SK-N-SH (cell line): ENCODE measurements at regions not wholly inside any gene's neighbourhood (a gene's known extent, or its start where the extent isn't known, plus 50 kb on each side); places are given as distances from the start of the nearest gene placed in this dataset.

Source experiments
- CTCF ChIA-PET: fragments of 300-600, 350-600 bp; formaldehyde crosslinking; extraction: SDS; loops from one replicate; lab custom pipeline; 2021; lab: Yijun Ruan, JAX
- POLR2A ChIA-PET: fragments of 350-600 bp; sonication (Branson Sonifier 250); formaldehyde crosslinking; extraction: SDS; loops from one replicate; lab custom pipeline; 2020; ENCODE audit warnings: antibody characterized with exemption, inconsistent platforms; lab: Yijun Ruan, JAX
- DNase-seq: peaks from one replicate; pipeline ENCODE4 v3.0.0; 2012
- H2AFZ ChIP-seq: fragments of 200-600 bp; sonication (generic); 2 replicates; pipeline ENCODE4 v1.8.1; 2016; ENCODE audit warnings: antibody characterized with exemption, mild to moderate bottlenecking, low read depth
- H3F3A ChIP-seq: fragments of 200-600 bp; sonication (generic); replicated peaks from 2 replicates; pipeline ENCODE3; 2016; ENCODE audit warnings: antibody characterized with exemption, mild to moderate bottlenecking; ENCODE audit not compliant: insufficient read depth
- H3K27ac ChIP-seq, 2 experiments: fragments of 200-500 bp in 1 of 2; fragments of 200-600 bp in 1 of 2; sonication (Bioruptor generic) in 1 of 2; sonication (generic), shearing (Covaris generic) in 1 of 2; 2 replicates each; pipeline versions ENCODE4 v1.5.1 to v1.6.1; 2014 to 2016; ENCODE audit warnings: low read depth in 2 of 2, inconsistent platforms in 1 of 2, low read length in 1 of 2, mild to moderate bottlenecking in 1 of 2, mixed read lengths in 1 of 2
- H3K27me3 ChIP-seq: fragments of 200-600 bp; sonication (generic), shearing (Covaris generic); 2 replicates; pipeline ENCODE4 v1.6.1; 2016; ENCODE audit warnings: mixed run types; ENCODE audit not compliant: insufficient read depth
- H3K36me3 ChIP-seq, 2 experiments: fragments of 200-500 bp in 1 of 2; fragments of 200-600 bp in 1 of 2; sonication (Bioruptor generic) in 1 of 2; sonication (generic) in 1 of 2; replicated peaks in 1 of 2; 2 replicates each; pipeline versions ENCODE3 to v1.5.1; 2014 to 2016; ENCODE audit warnings: low read length in 1 of 2, mild to moderate bottlenecking in 1 of 2; ENCODE audit not compliant: insufficient read depth in 2 of 2, control insufficient read depth in 1 of 2
- H3K4me1 ChIP-seq, 2 experiments: fragments of 200-500 bp in 1 of 2; fragments of 200-600 bp in 1 of 2; sonication (Bioruptor generic) in 1 of 2; sonication (generic), shearing (Covaris generic) in 1 of 2; 2 replicates each; pipeline versions ENCODE4 v1.5.1 to v1.6.1; 2014 to 2016; ENCODE audit warnings: low read depth in 1 of 2, low read length in 1 of 2, mixed run types in 1 of 2; ENCODE audit not compliant: insufficient read depth in 2 of 2, control insufficient read depth in 1 of 2
- H3K4me2 ChIP-seq: fragments of 200-600 bp; sonication (generic), shearing (Covaris generic); 2 replicates; pipeline ENCODE4 v1.6.1; 2017; ENCODE audit warnings: mixed run types
- H3K4me3 ChIP-seq, 2 experiments: fragments of 200-500 bp in 1 of 2; fragments of 200-600 bp in 1 of 2; sonication (Bioruptor generic) in 1 of 2; sonication (generic), shearing (Covaris generic) in 1 of 2; 2 replicates each; pipeline versions ENCODE4 v1.5.1 to v1.8.1; 2014 to 2016; ENCODE audit warnings: low read depth in 2 of 2, inconsistent platforms in 1 of 2, low read length in 1 of 2, mild to moderate bottlenecking in 1 of 2, mixed read lengths in 1 of 2, moderate library complexity in 1 of 2
- H3K79me2 ChIP-seq: fragments of 200-600 bp; sonication (generic); 2 replicates; pipeline ENCODE4 v1.8.1; 2017; ENCODE audit warnings: mild to moderate bottlenecking; ENCODE audit not compliant: insufficient read depth
- H3K9ac ChIP-seq: fragments of 200-600 bp; sonication (generic); 2 replicates; pipeline ENCODE4 v1.6.1; 2017; ENCODE audit warnings: mixed run types
- H3K9me2 ChIP-seq: fragments of 200-600 bp; sonication (generic); 2 replicates; pipeline ENCODE4 v1.6.1; 2017; ENCODE audit warnings: mixed run types
- H3K9me3 ChIP-seq: fragments of 200-600 bp; sonication (generic); 2 replicates; pipeline ENCODE4 v1.6.1; 2017; ENCODE audit warnings: mixed run types, mild to moderate bottlenecking, moderate library complexity
- H4K20me1 ChIP-seq: fragments of 200-600 bp; sonication (generic); 2 replicates; pipeline ENCODE4 v1.6.1; 2017; ENCODE audit warnings: mild to moderate bottlenecking, mixed run types; ENCODE audit not compliant: insufficient read depth
- ELF1 ChIP-seq: IDR thresholded peaks from 2 replicates; pipeline ENCODE4 v1.4.0; 2012
- EP300 ChIP-seq, 2 experiments: IDR thresholded peaks; 2 replicates each; pipeline versions ENCODE4 v1.4.0 to v1.6.1; 2012; ENCODE audit warnings: borderline replicate concordance in 1 of 2, low read depth in 1 of 2, low read length in 1 of 2
- EZH2phosphoT487 ChIP-seq: fragments of 200-600 bp; sonication (generic); IDR thresholded peaks from 2 replicates; pipeline ENCODE4 v1.6.1; 2017; ENCODE audit warnings: low read depth, mixed run types, mild to moderate bottlenecking, antibody characterized with exemption, moderate library complexity, borderline replicate concordance
- FOSL2 ChIP-seq: IDR thresholded peaks from 2 replicates; pipeline ENCODE4 v1.4.0; 2012; ENCODE audit warnings: low read depth, mild to moderate bottlenecking, moderate library complexity, borderline replicate concordance
- FOXJ3 ChIP-seq: sonication (generic); formaldehyde crosslinking; IDR thresholded peaks from 2 replicates; pipeline ENCODE4 v1.5.1; 2020; ENCODE audit warnings: mild to moderate bottlenecking, missing genetic modification reagents
- GABPA ChIP-seq: IDR thresholded peaks from 2 replicates; pipeline ENCODE4 v1.4.0; 2012; ENCODE audit warnings: low read depth, mild to moderate bottlenecking
- GATA2 ChIP-seq: sonication (generic); formaldehyde crosslinking; IDR thresholded peaks from 2 replicates; pipeline ENCODE4 v1.5.0; 2020; ENCODE audit warnings: mild to moderate bottlenecking, missing genetic modification reagents
- NFIC ChIP-seq: IDR thresholded peaks from 2 replicates; pipeline ENCODE4 v1.4.0; 2012; ENCODE audit warnings: borderline replicate concordance
- RAD21 ChIP-seq: IDR thresholded peaks from 2 replicates; pipeline ENCODE4 v1.6.1; 2012; ENCODE audit warnings: mild to moderate bottlenecking, low read length
- REST ChIP-seq: IDR thresholded peaks from 2 replicates; pipeline ENCODE4 v1.6.1; 2012; ENCODE audit warnings: mild to moderate bottlenecking, low read depth, low read length, moderate library complexity
- RFX5 ChIP-seq: IDR thresholded peaks from 2 replicates; pipeline ENCODE4 v1.6.1; 2012; ENCODE audit warnings: mild to moderate bottlenecking, improper control_type of control experiment, low read length
- SIN3A ChIP-seq: IDR thresholded peaks from 2 replicates; pipeline ENCODE4 v1.6.1; 2012; ENCODE audit warnings: low read depth, mild to moderate bottlenecking, low read length, moderate library complexity, borderline replicate concordance
- SMC3 ChIP-seq: IDR thresholded peaks from 2 replicates; pipeline ENCODE4 v1.6.1; 2012; ENCODE audit warnings: low read depth, low read length, improper control_type of control experiment
- TAF1 ChIP-seq: IDR thresholded peaks from 2 replicates; pipeline ENCODE4 v1.6.1; 2012; ENCODE audit warnings: low read depth, mild to moderate bottlenecking, low read length, moderate library complexity, borderline replicate concordance
- TEAD4 ChIP-seq: IDR thresholded peaks from 2 replicates; pipeline ENCODE4 v1.4.0; 2012; ENCODE audit warnings: mild to moderate bottlenecking, borderline replicate concordance; ENCODE audit not compliant: insufficient read depth
- YY1 ChIP-seq: IDR thresholded peaks from 2 replicates; pipeline ENCODE4 v1.4.0; 2012; ENCODE audit warnings: low read depth, mild to moderate bottlenecking
- WGBS: methylation state at CpG from one replicate; pipeline ENCODE4 v1.1.6; 2017; ENCODE audit warnings: low lambda C conversion rate; 5-methylcytosine and 5-hydroxymethylcytosine counted together
- TF ChIP-seq, protein P1 (sequence below): IDR thresholded peaks from 2 replicates; pipeline ENCODE4 v1.4.0; 2012; ENCODE audit warnings: low read depth, borderline replicate concordance
- TF ChIP-seq, protein P2 (sequence below): IDR thresholded peaks from 2 replicates; pipeline ENCODE4 v1.4.0; 2012; ENCODE audit warnings: low read depth, borderline replicate concordance

DNA sequence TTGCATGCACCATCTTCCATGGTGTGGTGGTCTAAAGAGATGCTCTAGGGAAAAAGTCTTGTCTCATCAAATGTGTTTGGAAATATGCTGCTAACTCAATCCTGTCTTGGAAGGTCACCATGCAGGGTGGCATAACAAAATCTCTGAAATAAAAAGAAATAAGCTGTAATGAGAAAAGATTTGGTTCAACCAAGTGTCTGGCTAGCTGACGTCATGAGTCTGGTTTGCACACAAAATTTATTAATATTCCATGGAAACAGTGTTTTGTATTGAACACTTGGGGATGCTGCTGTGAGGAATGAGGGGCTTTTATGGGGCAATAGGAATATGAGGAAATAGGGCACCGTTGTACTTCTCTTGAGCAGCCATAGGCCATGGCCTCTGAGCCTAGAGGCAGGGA is 575.7 kb upstream of the CDH5 start:
- no peaks in the 10 kb centered on the region for H3K27me3 ChIP-seq
- H3K36me3 ChIP-seq = no peaks in the 10 kb centered on the region
- H3K4me3 ChIP-seq = no peak overlapping the region
- no peak overlapping the region for H3K27ac ChIP-seq
- no peak for TF ChIP-seq SIN3A
- no peak for TF ChIP-seq YY1
- TF ChIP-seq SMC3 = no peak
- TF ChIP-seq, protein P1, sequence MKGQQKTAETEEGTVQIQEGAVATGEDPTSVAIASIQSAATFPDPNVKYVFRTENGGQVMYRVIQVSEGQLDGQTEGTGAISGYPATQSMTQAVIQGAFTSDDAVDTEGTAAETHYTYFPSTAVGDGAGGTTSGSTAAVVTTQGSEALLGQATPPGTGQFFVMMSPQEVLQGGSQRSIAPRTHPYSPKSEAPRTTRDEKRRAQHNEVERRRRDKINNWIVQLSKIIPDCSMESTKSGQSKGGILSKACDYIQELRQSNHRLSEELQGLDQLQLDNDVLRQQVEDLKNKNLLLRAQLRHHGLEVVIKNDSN = no peak
- TF ChIP-seq EP300 (IDR thresholded peaks at IDR 0.05; ENCODE audit: borderline replicate concordance in 1 of 2, low read depth in 1 of 2, low read length in 1 of 2) = no peak
- TF ChIP-seq RAD21 = no peak
- TF ChIP-seq RFX5 = no peak
- no peak for TF ChIP-seq GABPA
- DNase-seq = no peak
- no peaks in the 10 kb centered on the region for H3K9me2 ChIP-seq
- no peaks in the 10 kb centered on the region for H4K20me1 ChIP-seq
- H3K4me2 ChIP-seq = no peak overlapping the region
- ChIA-PET POLR2A (no interaction called here), CTCF (no interaction called here)
- no peaks in the 10 kb centered on the region for H3K9me3 ChIP-seq
- H3K9ac ChIP-seq = no peak overlapping the region
- WGBS = 57% methylated on average over 2 of the region's 2 CpGs
- no peaks in the 10 kb centered on the region for H3K79me2 ChIP-seq
- no peaks in the 10 kb centered on the region for H3F3A ChIP-seq
- peaks cover 0 to 2% of the 10 kb centered on the region in 2 experiments; a peak in 2 of 4 replicates for H3K4me1 ChIP-seq
- no peak overlapping the region for H2AFZ ChIP-seq

- no peak overlapping the region for H3K9ac ChIP-seq
- POLR2A ChIA-PET = no interaction called here
- no peaks in the 10 kb centered on the region for H3K79me2 ChIP-seq
- H3K4me1 ChIP-seq = peaks cover 0 to 2% of the 10 kb centered on the region in 2 experiments; a peak in 1 of 4 replicates
- CTCF ChIA-PET = interaction anchor here (0.8 kb wide), 1 partner anchor 553 kb away, joined by 3 read pairs; no protein-coding TSS in a partner anchor
- H3F3A ChIP-seq = no peaks in the 10 kb centered on the region
- no peak overlapping the region for H2AFZ ChIP-seq
- TF ChIP-seq REST = no peak
- no peak for TF ChIP-seq ELF1
- no peak for TF ChIP-seq GATA2 (CRISPR knock-in tag)
- no peak for TF ChIP-seq FOXJ3 (CRISPR knock-in tag)
- TF ChIP-seq EZH2phosphoT487 = no peak
- TF ChIP-seq, protein P2, sequence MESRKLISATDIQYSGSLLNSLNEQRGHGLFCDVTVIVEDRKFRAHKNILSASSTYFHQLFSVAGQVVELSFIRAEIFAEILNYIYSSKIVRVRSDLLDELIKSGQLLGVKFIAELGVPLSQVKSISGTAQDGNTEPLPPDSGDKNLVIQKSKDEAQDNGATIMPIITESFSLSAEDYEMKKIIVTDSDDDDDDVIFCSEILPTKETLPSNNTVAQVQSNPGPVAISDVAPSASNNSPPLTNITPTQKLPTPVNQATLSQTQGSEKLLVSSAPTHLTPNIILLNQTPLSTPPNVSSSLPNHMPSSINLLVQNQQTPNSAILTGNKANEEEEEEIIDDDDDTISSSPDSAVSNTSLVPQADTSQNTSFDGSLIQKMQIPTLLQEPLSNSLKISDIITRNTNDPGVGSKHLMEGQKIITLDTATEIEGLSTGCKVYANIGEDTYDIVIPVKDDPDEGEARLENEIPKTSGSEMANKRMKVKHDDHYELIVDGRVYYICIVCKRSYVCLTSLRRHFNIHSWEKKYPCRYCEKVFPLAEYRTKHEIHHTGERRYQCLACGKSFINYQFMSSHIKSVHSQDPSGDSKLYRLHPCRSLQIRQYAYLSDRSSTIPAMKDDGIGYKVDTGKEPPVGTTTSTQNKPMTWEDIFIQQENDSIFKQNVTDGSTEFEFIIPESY = no peak
- TF ChIP-seq TAF1 = no peak
- TF ChIP-seq NFIC = no peak
- no peak for TF ChIP-seq TEAD4
- TF ChIP-seq FOSL2 = no peak
- no peak for TF ChIP-seq YY1
- H3K36me3 ChIP-seq = no peaks in the 10 kb centered on the region
- no peaks in the 10 kb centered on the region for H3K9me2 ChIP-seq
- no peak overlapping the region for H3K27ac ChIP-seq
- no peaks in the 10 kb centered on the region for H4K20me1 ChIP-seq
- no peaks in the 10 kb centered on the region for H3K9me3 ChIP-seq
- H3K27me3 ChIP-seq = no peaks in the 10 kb centered on the region
- 75% methylated on average over 2 of the region's 2 CpGs for WGBS
- no peak for DNase-seq
- H3K4me2 ChIP-seq = no peak overlapping the region
- H3K4me3 ChIP-seq = no peak overlapping the region
These were observed 577.1 kb upstream of the CDH5 start for GRCh38 chr16:65789161-65789945.
